ENCODE measurements at regions not wholly inside any gene's neighbourhood (a gene's known extent, or its start where the extent isn't known, plus 50 kb on each side); places are given as distances from the start of the nearest gene placed in this dataset.

- TF ChIP-seq CTCF (conservative IDR thresholded peaks at IDR 0.05; ENCODE audit: low read depth, low read length): no peak
- peak; percentile 70 for DNase-seq (ENCODE audit: low read depth)
- no peak overlapping the region for H3K4me3 ChIP-seq (ENCODE audit: low read depth, low read length)
Observed at GRCh38 chr7:46015107-46015868, 94.2 kb upstream of the IGFBP3 start.

DNA sequence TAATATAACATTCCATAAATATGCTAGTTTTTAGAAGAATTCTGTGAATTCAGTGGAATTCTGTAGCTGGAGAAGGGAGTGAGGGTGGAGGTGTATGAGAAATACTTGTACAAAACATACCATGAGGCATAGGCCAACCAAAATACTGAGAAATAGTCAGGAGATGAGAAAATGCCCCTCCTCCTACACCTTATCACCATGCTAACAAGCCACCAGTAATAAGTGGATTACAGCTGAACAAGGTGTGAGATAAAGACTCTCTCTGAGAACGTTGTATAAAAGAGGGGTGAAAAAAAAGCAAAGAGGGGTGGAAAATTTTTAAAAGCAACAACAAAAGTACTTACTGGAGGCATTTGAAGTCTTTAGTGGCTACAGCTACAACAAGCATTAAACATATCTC, 90.4 kb upstream of the IGFBP3 start:
- DNase-seq (ENCODE audit: low read depth): no peak

DNA sequence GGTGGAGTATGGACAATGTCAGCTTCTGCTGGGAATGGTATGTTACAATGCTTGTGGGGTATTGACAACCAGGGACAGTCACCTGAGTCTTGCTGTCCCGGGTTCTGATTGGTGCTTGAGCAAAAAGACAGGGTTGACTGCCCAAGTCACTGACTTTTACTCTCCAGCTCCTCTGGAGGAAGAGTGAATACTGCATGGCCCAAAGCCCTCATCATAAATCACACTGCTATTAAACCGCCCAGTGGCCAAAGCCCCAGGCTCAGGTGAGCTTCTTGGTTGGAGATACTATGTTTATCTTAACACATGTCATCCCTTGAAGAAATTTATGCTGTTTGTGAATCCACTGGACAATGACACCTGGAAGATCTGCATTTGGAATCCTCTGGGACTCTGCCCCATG, 90.0 kb upstream of the IGFBP3 start:
- no peak for DNase-seq (ENCODE audit: low read depth)
- no peak for TF ChIP-seq CTCF (conservative IDR thresholded peaks at IDR 0.05; ENCODE audit: low read depth, low read length)
- no peak overlapping the region for H3K4me3 ChIP-seq (ENCODE audit: low read depth, low read length)

More for the DNA sequence above, 90.4 kb upstream of the IGFBP3 start:
- no peak for TF ChIP-seq CTCF (conservative IDR thresholded peaks at IDR 0.05; ENCODE audit: low read depth, low read length)
- H3K4me3 ChIP-seq (ENCODE audit: low read depth, low read length): no peak overlapping the region

DNA sequence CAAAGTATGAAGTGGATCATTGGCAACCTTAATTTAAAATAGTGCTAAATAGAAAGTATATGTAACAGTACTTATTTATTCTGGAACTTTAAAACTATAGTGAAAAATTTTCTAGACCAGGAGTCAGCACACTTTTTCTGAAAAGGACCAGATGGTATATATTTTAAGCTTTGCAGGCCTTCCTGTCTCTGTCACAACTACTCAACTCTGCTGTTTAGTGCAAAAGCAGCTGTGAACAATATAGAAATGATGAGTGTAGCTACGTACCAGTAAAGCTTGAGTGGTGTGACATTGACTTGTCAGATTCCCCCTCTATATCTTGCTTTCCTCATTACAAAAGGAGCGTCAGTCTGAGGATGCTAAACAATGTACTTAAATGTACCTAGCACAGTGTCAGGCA, 88.1 kb upstream of the IGFBP3 start:
- DNase-seq (ENCODE audit: low read depth): no peak
- TF ChIP-seq CTCF (conservative IDR thresholded peaks at IDR 0.05; ENCODE audit: low read depth, low read length): no peak
- H3K4me3 ChIP-seq (ENCODE audit: low read depth, low read length): no peak overlapping the region

- no peak for TF ChIP-seq CTCF (conservative IDR thresholded peaks at IDR 0.05; ENCODE audit: low read depth, low read length)
- no peak for DNase-seq (ENCODE audit: low read depth)
- no peak overlapping the region for H3K4me3 ChIP-seq (ENCODE audit: low read depth, low read length)
Observed at GRCh38 chr7:46007990-46008643, 87.0 kb upstream of the IGFBP3 start.

DNA sequence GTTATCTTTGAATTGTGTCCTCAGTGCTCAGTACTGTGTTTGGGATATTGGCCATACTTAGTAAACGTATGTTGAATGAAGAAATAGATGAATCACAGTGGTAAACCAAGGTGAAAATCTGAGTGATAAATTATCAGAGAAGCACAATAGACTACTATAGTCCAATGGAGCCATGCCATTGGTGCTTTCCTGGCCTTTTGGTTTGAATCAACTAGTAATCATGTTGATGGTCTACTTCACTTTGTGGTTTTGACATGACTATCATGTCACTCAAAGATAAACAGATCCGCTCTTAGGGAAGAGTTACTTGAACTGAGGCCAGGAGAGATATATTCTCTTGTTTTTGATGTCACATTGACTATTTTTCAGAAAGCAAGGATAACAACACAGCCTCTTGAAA, 86.1 kb upstream of the IGFBP3 start:
- no peak for TF ChIP-seq CTCF (conservative IDR thresholded peaks at IDR 0.05; ENCODE audit: low read depth, low read length)
- H3K4me3 ChIP-seq (ENCODE audit: low read depth, low read length): no peak overlapping the region
- no peak for DNase-seq (ENCODE audit: low read depth)

GRCh38 chr7:46006723-46007122, 85.7 kb upstream of the IGFBP3 start:
- TF ChIP-seq CTCF (conservative IDR thresholded peaks at IDR 0.05; ENCODE audit: low read depth, low read length): no peak
- DNase-seq (ENCODE audit: low read depth): no peak
- no peak overlapping the region for H3K4me3 ChIP-seq (ENCODE audit: low read depth, low read length)
